ENCODE measurements at regions not wholly inside any gene's neighbourhood (a gene's known extent, or its start where the extent isn't known, plus 50 kb on each side); places are given as distances from the start of the nearest gene placed in this dataset.
"Not testable (repeated sequence)": the region's sequence is repeated elsewhere in the genome, so short reads cannot be mapped to it uniquely, and the experiment has no call there.

DNA sequence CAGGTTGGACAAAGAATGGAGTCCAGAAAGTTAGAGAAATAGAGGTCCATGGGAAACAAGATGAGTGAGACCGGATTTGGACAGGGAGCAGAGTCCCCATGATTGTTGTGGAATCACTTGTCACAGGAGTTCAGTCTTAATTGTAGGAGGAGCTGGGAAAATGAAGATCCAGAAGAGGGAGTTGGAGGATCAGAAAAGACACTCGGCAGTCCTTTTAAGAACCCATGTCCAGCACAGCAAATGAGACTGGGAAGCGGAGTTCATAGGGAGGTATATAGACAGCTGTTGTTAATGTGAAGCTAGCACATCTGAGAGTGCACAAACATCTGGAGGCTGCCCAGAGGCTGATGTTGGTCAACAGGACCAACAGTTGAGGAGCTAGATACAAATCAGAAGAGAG, 111.4 kb upstream of the RXFP1 start:
- peak; percentile 33 for DNase-seq

DNA sequence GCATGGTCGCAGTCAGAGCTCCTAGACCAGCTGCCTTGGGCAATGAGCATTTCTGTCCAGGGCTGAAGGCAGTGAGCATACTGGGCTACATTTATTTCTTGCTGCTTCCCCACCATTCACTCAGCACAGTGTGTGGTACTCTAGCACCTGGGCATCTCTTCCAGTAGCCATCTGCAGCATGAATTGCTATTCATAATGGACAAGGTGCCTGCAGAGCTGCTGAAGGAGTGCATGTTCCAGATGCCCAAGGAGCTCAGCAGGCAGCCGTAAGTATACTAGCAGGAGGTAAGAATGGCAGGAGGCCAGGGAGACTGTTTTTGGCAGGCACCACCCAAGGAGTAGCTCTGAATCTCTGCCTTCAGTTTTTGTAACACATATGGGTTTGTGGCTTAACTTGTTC, 110.4 kb upstream of the RXFP1 start:
- no peak for DNase-seq

DNA sequence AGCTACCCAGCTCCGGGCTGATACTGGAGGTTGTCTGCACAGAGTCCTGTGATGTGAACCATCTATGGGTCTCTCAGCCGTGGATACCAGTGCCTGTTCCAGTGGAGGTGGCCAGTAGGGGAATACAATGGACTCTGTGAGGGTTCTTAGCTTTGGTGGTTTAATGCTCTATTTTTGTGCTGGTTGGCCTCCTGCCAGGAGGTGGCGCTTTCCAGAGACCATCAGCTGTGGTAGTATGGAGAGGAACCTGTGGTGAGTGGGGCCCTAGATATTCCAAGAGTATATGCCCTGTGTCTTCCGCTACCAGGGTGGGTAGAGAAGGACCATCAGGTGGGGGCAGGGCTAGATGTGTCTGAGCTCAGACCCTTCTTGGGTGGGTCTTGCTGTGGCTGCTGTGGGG, 103.0 kb upstream of the RXFP1 start:
- not testable (repeated sequence) for DNase-seq

DNA sequence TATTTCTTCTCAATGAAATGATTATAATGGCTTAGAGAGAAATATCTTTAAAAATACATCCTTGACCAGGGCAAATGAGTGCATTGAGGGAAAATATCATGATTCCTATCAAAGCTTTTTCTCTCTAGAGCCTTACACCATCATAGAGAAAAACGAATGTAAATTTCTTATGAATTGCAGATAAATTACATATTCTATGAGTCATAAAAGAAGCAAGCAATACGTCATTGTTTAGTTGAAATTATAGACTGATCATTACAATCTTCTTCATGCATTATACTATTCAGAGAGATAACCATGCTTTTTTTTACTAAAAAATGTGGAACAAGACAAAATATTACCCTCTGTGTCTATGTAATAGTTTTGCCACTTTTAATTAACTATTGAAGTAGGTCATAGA, 100.9 kb upstream of the RXFP1 start:
- no peak for DNase-seq

DNA sequence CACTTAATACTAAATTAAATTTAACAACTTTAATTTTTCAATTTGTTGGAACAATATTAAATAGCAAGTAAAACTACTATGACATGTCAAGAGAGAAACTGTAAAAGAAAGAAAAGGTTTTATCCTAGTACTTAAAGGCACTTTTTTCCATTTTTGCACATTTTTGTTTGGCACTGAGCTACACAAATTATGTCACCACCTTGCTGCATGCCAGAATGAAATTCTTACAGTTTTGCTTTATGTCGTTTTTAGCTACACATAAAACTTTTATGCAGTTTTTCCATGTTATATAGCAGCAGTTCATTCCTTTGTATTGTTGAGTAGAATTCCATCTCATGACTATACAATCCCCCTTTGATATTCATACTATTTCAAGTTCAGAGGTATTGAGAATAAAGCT, 99.1 kb upstream of the RXFP1 start:
- no peak for DNase-seq

DNA sequence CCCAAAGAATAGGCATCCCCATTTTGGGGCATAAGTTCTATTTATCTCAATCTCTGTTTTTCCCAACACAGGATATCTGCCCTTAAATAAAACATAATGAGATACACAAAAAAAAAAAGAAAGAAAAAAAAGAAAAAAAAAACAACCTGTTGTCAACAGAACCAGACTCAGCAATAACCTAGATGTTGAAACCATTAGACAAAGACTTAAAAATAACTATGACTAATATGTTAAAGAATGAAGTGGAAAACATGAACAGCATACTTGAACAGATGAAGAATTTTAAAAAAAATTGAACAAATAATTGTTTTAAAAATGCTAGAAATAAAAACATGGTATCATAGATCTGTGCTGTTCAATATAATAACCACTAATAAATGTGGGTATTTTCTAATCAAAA, 93.4 kb upstream of the RXFP1 start:
- DNase-seq: peak; percentile 48

DNA sequence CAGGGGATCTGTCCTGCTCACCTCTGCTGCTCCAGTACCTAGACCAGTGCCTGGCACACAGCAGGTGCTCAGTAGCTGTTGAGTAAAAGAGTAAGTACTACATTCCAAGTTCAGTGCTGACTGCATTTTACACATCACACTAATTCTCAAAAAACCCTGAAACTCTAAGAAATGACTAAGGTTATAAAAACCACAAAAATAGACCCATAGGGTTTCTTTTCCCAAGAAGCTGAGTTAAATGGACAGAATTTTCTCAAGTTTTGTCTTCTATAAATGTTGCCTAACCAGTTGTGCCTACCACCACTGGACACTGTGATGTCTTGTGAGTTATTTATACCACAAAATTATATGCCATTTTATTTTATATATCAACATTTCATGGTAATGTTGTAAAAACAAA, 78.9 kb upstream of the RXFP1 start:
- DNase-seq: no peak

DNA sequence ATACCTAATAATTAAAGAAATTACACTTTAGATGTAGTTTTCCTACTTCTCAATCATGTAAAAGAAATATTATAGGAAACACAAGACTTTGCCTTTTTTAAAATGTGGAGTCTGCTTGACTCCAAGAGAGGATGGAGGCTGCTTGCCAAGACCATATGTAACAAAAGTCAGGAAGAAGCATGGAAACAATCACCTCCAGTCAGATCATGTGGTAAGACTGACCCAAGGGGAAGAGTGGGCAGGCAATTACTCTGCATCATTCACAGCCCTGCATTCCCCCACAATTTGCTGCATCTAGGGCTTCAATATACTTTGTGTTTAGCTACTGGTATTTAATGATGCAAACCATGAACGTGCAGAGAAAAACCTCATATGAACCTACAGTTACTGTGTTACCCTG, 78.0 kb upstream of the RXFP1 start:
- DNase-seq: no peak

DNA sequence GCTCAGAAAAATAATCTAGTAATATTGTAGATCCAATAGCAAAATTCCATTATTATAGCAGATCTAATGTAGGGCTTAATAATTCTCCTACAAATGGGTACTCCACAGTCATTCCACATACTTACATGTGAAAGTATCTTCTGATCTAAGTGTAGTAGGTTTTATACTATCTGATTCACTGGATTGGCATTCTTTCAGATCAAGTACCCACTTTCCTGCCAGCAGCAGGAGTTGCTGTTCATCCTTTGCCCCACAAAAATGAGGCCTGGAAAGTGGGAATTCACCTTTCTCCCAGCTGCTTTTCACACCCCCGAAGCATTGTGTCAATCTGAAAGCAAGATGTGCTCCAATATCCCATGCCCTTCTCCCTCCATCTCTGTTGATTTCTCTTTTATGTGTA, 77.1 kb upstream of the RXFP1 start:
- peak; percentile 48 for DNase-seq

DNA sequence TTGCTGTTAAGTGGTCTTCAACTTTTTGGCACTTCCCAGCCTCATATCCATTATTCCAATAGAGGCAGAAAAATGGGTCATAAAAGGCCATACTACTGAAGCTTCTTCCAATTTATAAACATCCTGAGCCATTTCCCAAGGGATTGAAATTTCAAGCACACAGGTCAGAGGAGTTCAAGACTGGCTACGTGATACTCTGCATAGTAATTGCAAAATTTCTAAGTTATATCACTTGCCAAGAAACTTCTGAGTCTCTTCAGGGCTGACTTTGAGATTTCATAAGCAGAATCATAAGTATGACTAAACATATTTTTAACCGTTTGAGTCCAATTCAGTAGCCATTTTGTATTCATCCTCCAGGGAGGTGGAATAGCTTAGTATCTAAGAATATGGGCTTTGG, 75.6 kb upstream of the RXFP1 start:
- peak; percentile 52 for DNase-seq

DNA sequence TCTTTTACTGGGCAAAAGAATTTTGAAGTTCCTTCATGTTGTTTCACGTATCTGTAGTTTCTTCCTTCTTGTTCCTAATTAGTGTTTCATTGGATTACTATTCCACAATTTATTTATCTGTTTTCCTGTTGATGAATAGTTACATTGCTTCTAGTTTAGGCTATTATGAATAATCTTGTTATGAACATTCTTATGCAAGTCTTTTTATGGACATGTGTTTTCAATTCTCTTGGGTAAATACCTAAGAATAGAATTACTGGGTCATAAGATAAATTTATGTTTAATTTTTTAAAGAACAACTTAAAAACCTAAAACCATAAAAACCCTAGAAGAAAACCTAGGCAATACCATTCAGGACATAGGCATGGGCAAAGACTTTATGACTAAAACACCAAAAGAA, 70.9 kb upstream of the RXFP1 start:
- DNase-seq: peak; percentile 10

DNA sequence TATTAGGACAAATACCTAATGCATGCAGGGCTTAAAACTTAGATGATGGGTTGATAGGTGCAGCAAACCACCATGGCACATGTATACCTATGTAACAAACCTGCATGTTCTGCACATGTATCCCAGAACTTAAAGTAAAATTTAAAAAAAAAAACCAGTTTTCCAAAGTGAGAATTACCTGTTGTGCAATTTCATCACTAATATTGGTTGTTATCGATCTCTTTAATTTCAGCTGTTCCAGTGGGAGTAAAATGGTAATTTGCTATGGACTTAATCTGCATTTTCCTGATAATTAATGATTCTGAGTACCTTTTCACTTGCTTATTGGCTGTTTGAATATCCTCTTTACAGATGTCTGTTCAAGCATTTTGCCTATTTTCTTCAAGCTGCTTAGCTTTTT, 69.6 kb upstream of the RXFP1 start:
- not testable (repeated sequence) for DNase-seq

DNA sequence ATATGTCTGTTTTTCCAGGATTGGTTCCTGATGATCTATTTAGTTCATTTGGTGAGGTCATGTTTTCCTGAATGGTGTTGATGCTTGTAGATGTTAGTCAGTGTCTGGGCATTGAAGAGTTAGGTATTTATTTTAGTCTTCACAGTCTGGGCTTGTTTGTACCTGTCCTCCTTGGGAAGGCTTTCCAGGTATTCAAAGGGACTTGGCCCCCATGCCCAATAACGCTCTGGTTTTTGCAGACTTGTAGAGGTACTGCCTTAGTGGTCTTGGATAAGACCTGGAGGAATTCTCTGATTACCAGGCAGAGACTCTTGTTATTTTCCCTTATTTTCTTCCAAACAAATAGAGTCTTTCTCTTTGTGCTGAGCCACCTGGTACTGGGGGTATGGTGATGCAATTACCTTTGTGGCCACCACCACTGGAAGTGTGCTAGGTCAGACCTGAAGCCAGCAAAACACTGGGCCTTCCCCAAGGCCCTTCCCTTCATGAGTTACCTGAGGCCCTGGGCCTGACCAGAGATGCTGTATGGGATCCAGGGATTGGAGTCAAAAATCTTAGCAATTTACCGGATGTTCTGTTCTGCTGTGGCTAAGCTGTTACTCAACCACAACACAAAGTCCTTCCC, 63.3 kb upstream of the RXFP1 start:
- no peak for DNase-seq

DNA sequence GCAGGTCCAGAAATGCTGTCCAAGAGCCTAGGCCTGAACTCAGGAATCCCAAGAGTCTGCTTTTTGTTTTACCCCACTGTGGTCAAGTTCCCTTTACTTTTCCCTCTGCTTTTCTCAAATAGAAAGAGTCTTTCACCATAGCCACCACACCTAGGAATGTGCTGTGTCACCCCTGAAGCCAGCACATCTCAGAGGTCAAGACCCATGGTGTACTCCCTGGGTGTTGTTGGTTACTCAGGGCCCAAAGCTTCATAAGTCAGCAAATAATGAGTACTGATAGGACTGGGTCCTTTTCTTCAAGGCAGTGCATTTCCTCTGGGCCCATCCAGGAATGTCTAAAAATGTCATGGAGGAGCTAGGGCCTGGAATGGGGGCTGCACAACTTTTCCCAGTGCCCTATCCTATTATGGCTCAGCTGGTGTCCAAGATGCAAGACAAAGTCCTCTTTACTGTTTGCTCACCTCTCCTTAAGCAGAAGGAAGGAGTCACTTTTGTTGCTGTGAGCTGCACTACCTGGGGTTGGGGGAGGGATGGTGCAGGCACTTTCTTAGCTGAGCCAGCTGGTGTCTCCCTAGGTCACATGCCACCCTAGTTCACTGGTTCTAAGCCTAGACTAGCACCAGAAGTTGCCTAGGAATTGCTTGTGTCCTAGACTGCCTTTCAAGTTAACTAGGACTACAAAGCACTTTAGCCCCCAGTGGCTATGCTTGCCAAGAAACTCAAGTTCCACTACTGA, 62.4 kb upstream of the RXFP1 start:
- DNase-seq: peak; percentile 14

DNA sequence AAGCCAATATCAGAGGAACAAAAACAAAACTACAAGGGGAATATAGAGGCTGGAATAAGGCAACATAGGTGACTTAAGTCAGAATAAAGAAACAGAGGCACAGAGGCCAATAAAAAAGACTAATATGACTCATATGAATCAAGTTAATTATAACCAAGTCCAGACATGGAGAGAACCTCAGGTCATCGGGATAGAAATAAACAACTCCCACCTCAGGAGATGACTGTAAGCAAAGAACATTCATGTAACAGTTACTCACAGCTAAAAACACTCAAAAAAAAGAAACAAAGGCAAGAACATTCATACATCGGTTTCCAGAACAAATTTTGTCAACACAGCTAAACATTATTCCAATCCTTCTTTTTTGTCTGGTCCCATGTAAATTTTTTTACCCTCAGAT, 60.3 kb upstream of the RXFP1 start:
- DNase-seq: no peak

DNA sequence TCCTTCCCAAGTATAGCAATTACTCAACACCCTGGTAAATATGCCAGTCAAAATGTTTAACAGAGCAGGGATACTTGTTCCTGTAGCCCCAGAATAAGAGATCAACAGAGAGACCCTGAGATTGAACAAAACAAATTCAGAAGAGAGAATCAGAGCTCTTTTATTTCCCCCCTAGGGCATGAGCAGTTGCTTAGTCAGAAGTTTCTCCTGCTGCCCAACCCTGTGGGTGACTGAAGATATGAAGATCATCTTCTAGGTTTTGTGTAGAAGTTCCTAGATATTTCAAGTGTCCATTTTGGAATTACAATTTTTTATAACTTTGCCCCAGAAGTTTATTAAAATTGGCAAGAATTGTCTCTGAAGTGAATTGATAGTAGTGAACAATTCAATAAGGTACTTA, 59.1 kb upstream of the RXFP1 start:
- peak; percentile 9 for DNase-seq

Data from EL (cell line).